HepG2 (cell line): ENCODE measurements at regions not wholly inside any gene's neighbourhood (a gene's known extent, or its start where the extent isn't known, plus 50 kb on each side); places are given as distances from the start of the nearest gene placed in this dataset.

Source experiments
- ATAC-seq: fragments of 200-7000 bp; cut with Tn5 transposase; 3 replicates; pipeline ENCODE4 v1.9.1; 2020; ENCODE audit warnings: mild to moderate bottlenecking, moderate library complexity
- BruUV-seq: library from RNA; stranded (reverse); fragments of 400-500 nt; replicated peaks from 2 replicates; lab custom pipeline; 2021; lab: Mats Ljungman, UMichigan
- CTCF ChIA-PET: fragments of 300-600 bp; formaldehyde crosslinking; extraction: SDS; loops from one replicate; lab custom pipeline; 2021; ENCODE audit warnings: low total read pairs, inconsistent platforms, low intra/inter-chr PET ratio; lab: Yijun Ruan, JAX
- POLR2A ChIA-PET: fragments of 350-600 bp; sonication (Branson Sonifier 250); formaldehyde crosslinking; loops from one replicate; lab custom pipeline; 2020; ENCODE audit warnings: antibody characterized with exemption, inconsistent platforms; lab: Yijun Ruan, JAX
- DNase-seq: peaks from one replicate; pipeline ENCODE4 v3.0.0-alpha.2; 2015; ENCODE audit warnings: low spot score
- FAIRE-seq: peaks from 3 replicates; lab custom pipeline; 2011; peaks lifted over from hg19 to GRCh38; lab: Jason Lieb, UNC
- H2AFZ ChIP-seq: one replicate; pipeline ENCODE4 v1.6.1; 2011; ENCODE audit warnings: low read length, inconsistent platforms
- H3K27ac ChIP-seq: fragments of 300-600 bp; 3 replicates; pipeline ENCODE4 v1.8.0; 2011; ENCODE audit warnings: mixed run types, mild to moderate bottlenecking, mixed read lengths, low read length, inconsistent platforms; ENCODE audit not compliant: insufficient read depth; ENCODE audit errors: extremely low read length
- H3K27me3 ChIP-seq, 2 experiments: fragments of 200-600 bp in 1 of 2; 2 replicates in 1 of 2; 3 replicates in 1 of 2; pipeline versions ENCODE4 v1.6.0 to v1.8.0; 2011; ENCODE audit warnings: low read length in 2 of 2, mild to moderate bottlenecking in 2 of 2, moderate library complexity in 2 of 2, inconsistent platforms in 1 of 2; ENCODE audit not compliant: insufficient read depth in 2 of 2, control insufficient read depth in 1 of 2
- H3K36me3 ChIP-seq, 2 experiments: fragments of 200-600 bp in 1 of 2; replicated peaks in 1 of 2; 2 replicates in 1 of 2; 3 replicates in 1 of 2; pipeline versions ENCODE4 v1.5.1 to v1.8.0; 2011; ENCODE audit warnings: low read length in 2 of 2, inconsistent platforms in 1 of 2; ENCODE audit not compliant: insufficient read depth in 2 of 2, control insufficient read depth in 1 of 2
- H3K4me1 ChIP-seq: 2 replicates; pipeline ENCODE4 v1.5.1; 2012; ENCODE audit warnings: low read length, inconsistent platforms; ENCODE audit not compliant: insufficient read depth
- H3K4me2 ChIP-seq: 2 replicates; pipeline ENCODE4 v1.6.0; 2011; ENCODE audit warnings: low read depth, low read length, inconsistent platforms
- H3K4me3 ChIP-seq, 3 experiments: fragments of 200-600 bp in 1 of 3; sonication (generic), shearing (Covaris generic) in 1 of 3; replicated peaks in 1 of 3; 2 replicates each; pipeline ENCODE4 v1.5.1; 2011 to 2016; ENCODE audit warnings: low read length in 3 of 3, inconsistent platforms in 2 of 3, low read depth in 2 of 3, mild to moderate bottlenecking in 2 of 3, control low read depth in 1 of 3, mixed read lengths in 1 of 3; ENCODE audit not compliant: insufficient read depth in 1 of 3
- H3K79me2 ChIP-seq: one replicate; pipeline ENCODE4 v1.6.1; 2011; ENCODE audit warnings: low read length, inconsistent platforms; ENCODE audit not compliant: insufficient read depth
- H3K9ac ChIP-seq: 2 replicates; pipeline ENCODE4 v1.6.0; 2011; ENCODE audit warnings: mild to moderate bottlenecking, low read depth, low read length, inconsistent platforms; ENCODE audit not compliant: insufficient read depth
- H3K9me3 ChIP-seq: 2 replicates; pipeline ENCODE4 v1.5.1; 2012; ENCODE audit warnings: mild to moderate bottlenecking, low read length
- H4K20me1 ChIP-seq: 2 replicates; pipeline ENCODE4 v1.6.0; 2011; ENCODE audit warnings: inconsistent platforms, mild to moderate bottlenecking, low read length, moderate library complexity; ENCODE audit not compliant: insufficient read depth
- ETV5 ChIP-seq: IDR thresholded peaks from 2 replicates; pipeline ENCODE4 v1.6.1; 2018; ENCODE audit warnings: missing biosample characterization, missing genetic modification reagents, inconsistent platforms, borderline replicate concordance
- GZF1 ChIP-seq: sonication (generic); formaldehyde crosslinking; IDR thresholded peaks from 2 replicates; pipeline ENCODE4 v1.5.1; 2020; ENCODE audit warnings: mild to moderate bottlenecking, missing genetic modification reagents
- ISL2 ChIP-seq: sonication (generic); formaldehyde crosslinking; IDR thresholded peaks from 2 replicates; pipeline ENCODE4 v1.5.0; 2020; ENCODE audit warnings: missing genetic modification reagents
- PAF1 ChIP-seq: IDR thresholded peaks from 2 replicates; pipeline ENCODE4 v1.6.1; 2016; ENCODE audit warnings: missing genetic modification reagents, missing compliant biosample characterization
- RFXAP ChIP-seq: sonication (generic); formaldehyde crosslinking; IDR thresholded peaks from 2 replicates; pipeline ENCODE4 v1.4.0; 2020; ENCODE audit warnings: missing genetic modification reagents, borderline replicate concordance
- SIN3A ChIP-seq: IDR thresholded peaks from 2 replicates; pipeline ENCODE4 v1.6.1; 2011; ENCODE audit warnings: low read depth, mild to moderate bottlenecking, control low read depth, low read length, borderline replicate concordance
- SRSF1 ChIP-seq: fragments of 200-400 bp; formaldehyde crosslinking; optimal IDR thresholded peaks from 2 replicates; pipeline ENCODE3; 2017; ENCODE audit warnings: mild to moderate bottlenecking, low read depth, low read length, moderate library complexity
- ZC3H4 ChIP-seq: sonication (generic); formaldehyde crosslinking; IDR thresholded peaks from 2 replicates; pipeline ENCODE4 v1.4.0; 2020; ENCODE audit warnings: missing genetic modification reagents, borderline replicate concordance
- ZNF17 ChIP-seq: sonication (generic); formaldehyde crosslinking; IDR thresholded peaks from 2 replicates; pipeline ENCODE4 v1.5.0; 2020; ENCODE audit warnings: mild to moderate bottlenecking, missing genetic modification reagents
- ZNF256 ChIP-seq: sonication (generic); formaldehyde crosslinking; conservative IDR thresholded peaks from 2 replicates; pipeline ENCODE4 v1.4.0; 2020; ENCODE audit warnings: missing genetic modification reagents
- ZNF33A ChIP-seq: sonication (generic); formaldehyde crosslinking; IDR thresholded peaks from 2 replicates; pipeline ENCODE4 v1.5.1; 2020; ENCODE audit warnings: missing genetic modification reagents, mild to moderate bottlenecking, moderate library complexity, borderline replicate concordance
- ZNF549 ChIP-seq: sonication (generic); formaldehyde crosslinking; IDR thresholded peaks from 2 replicates; pipeline ENCODE4 v1.5.0; 2020; ENCODE audit warnings: missing genetic modification reagents
- ZNF800 ChIP-seq: sonication (generic); formaldehyde crosslinking; IDR thresholded peaks from 2 replicates; pipeline ENCODE4 v1.4.0; 2020; ENCODE audit warnings: missing genetic modification reagents
- ZSCAN29 ChIP-seq: sonication (generic); formaldehyde crosslinking; conservative IDR thresholded peaks from 2 replicates; pipeline ENCODE4 v1.4.0; 2020; ENCODE audit warnings: mild to moderate bottlenecking, missing genetic modification reagents
- ZSCAN31 ChIP-seq: sonication (generic); formaldehyde crosslinking; IDR thresholded peaks from 2 replicates; pipeline ENCODE4 v1.5.0; 2020; ENCODE audit warnings: low read depth, mild to moderate bottlenecking, missing genetic modification reagents
- WGBS: methylation state at CpG from one replicate; pipeline ENCODE4 v1.1.6; 2017; ENCODE audit warnings: low lambda C conversion rate; 5-methylcytosine and 5-hydroxymethylcytosine counted together
- in situ Hi-C: cut with HindIII; loops from 2 replicates; pipeline ENCODE4 v1.10.0; 2017; ENCODE audit warnings: low pct_unique_long_range_greater_than_20kb; ENCODE audit not compliant: extremely low pct_ligation_motif_present
- intact Hi-C: fragments of 100-400 bp; cut with micrococcal nuclease; formaldehyde crosslinking; loops from one replicate; pipeline ENCODE4 v1.10.0; 2022; ENCODE audit not compliant: unreplicated experiment
- TF ChIP-seq, protein P1 (sequence below): sonication (generic); formaldehyde crosslinking; IDR thresholded peaks from 2 replicates; pipeline ENCODE4 v1.8.1; 2023; ENCODE audit warnings: mild to moderate bottlenecking, inconsistent platforms, moderate library complexity, missing genetic modification reagents, borderline replicate concordance
- TF ChIP-seq, protein P2 (sequence below): IDR thresholded peaks from 2 replicates; pipeline ENCODE4 v1.6.1; 2016; ENCODE audit warnings: missing biosample characterization, missing genetic modification reagents, low read depth
- TF ChIP-seq, protein P3 (sequence below): sonication (generic); formaldehyde crosslinking; IDR thresholded peaks from 2 replicates; pipeline ENCODE4 v1.8.0; 2022; ENCODE audit warnings: low read depth, missing genetic modification reagents
- TF ChIP-seq, protein P4 (sequence below): sonication (generic); formaldehyde crosslinking; IDR thresholded peaks from 2 replicates; pipeline ENCODE4 v1.5.0; 2020; ENCODE audit warnings: missing genetic modification reagents, mild to moderate bottlenecking, borderline replicate concordance

- BruUV-seq: no TSS peak
- ATAC-seq: no peak
- CTCF ChIA-PET: no interaction called here
- TF ChIP-seq SRSF1 (no peak), ZC3H4 (CRISPR knock-in tag) (no peak), ZSCAN31 (CRISPR knock-in tag) (no peak), ISL2 (CRISPR knock-in tag) (no peak), ZSCAN29 (CRISPR knock-in tag) (no peak), GZF1 (CRISPR knock-in tag) (no peak), ZNF256 (no peak), ZNF33A (CRISPR knock-in tag) (no peak), ETV5 (CRISPR knock-in tag) (no peak), RFXAP (no peak), ZNF800 (CRISPR knock-in tag) (no peak), PAF1 (CRISPR knock-in tag) (no peak), ZNF17 (CRISPR knock-in tag) (no peak), ZNF549 (CRISPR knock-in tag) (no peak), SIN3A (no peak)
- TF ChIP-seq, protein P1, sequence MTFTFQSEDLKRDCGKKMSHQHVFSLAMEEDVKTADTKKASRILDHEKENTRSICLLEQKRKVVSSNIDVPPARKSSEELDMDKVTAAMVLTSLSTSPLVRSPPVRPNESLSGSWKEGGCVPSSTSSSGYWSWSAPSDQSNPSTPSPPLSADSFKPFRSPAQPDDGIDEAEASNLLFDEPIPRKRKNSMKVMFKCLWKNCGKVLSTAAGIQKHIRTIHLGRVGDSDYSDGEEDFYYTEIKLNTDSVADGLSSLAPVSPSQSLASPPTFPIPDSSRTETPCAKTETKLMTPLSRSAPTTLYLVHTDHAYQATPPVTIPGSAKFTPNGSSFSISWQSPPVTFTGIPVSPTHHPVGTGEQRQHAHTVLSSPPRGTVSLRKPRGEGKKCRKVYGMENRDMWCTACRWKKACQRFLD (CRISPR knock-in tag): no peak
- TF ChIP-seq, protein P2, sequence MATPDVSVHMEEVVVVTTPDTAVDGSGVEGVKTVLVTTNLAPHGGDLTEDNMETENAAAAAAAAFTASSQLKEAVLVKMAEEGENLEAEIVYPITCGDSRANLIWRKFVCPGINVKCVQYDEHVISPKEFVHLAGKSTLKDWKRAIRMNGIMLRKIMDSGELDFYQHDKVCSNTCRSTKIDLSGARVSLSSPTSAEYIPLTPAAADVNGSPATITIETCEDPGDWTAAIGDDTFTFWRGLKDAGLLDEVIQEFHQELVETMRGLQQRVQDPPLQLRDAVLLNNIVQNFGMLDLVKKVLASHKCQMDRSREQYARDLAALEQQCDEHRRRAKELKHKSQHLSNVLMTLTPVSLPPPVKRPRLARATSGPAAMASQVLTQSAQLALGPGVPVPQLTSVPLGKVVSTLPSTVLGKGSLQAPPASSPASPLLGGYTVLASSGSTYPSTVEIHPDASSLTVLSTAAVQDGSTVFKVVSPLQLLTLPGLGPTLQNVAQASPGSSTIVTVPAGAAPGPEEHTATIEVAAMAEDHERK (CRISPR knock-in tag): no peak
- TF ChIP-seq, protein P3, sequence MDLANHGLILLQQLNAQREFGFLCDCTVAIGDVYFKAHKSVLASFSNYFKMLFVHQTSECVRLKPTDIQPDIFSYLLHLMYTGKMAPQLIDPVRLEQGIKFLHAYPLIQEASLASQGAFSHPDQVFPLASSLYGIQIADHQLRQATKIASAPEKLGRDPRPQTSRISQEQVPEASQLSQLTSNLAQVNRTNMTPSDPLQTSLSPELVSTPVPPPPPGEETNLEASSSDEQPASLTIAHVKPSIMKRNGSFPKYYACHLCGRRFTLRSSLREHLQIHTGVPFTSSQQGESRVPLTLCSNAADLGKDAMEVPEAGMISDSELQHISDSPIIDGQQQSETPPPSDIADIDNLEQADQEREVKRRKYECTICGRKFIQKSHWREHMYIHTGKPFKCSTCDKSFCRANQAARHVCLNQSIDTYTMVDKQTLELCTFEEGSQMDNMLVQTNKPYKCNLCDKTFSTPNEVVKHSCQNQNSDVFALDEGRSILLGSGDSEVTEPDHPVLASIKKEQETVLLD: no peak
- TF ChIP-seq, protein P4, sequence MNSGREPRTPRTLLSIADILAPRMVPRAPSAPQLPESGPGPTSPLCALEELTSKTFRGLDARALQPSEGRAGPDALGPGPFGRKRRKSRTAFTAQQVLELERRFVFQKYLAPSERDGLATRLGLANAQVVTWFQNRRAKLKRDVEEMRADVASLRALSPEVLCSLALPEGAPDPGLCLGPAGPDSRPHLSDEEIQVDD (CRISPR knock-in tag): no peak
These were observed 689.6 kb downstream of the DHX35 start for GRCh38 chr20:39651645-39652325.

More at GRCh38 chr20:39651645-39652325, 689.6 kb downstream of the DHX35 start:
- intact Hi-C loops: no loop called here
- peaks cover 90% of the 10 kb centered on the region for H3K9me3 ChIP-seq
- POLR2A ChIA-PET: no interaction called here
- DNase-seq: no peak
- H3K4me1 ChIP-seq: no peaks in the 10 kb centered on the region
- no peak overlapping the region for H3K27ac ChIP-seq
- H2AFZ ChIP-seq: no peak overlapping the region
- 34% methylated on average over 9 of the region's 9 CpGs for WGBS
- no peak for FAIRE-seq
- H3K4me2 ChIP-seq: no peak overlapping the region
- H3K36me3 ChIP-seq: no peaks in the 10 kb centered on the region
- no peaks in the 10 kb centered on the region for H4K20me1 ChIP-seq
- in situ Hi-C loops: no loop called here
- H3K79me2 ChIP-seq: no peaks in the 10 kb centered on the region
- H3K9ac ChIP-seq: no peak overlapping the region
- no peaks in the 10 kb centered on the region for H3K27me3 ChIP-seq
- no peak overlapping the region for H3K4me3 ChIP-seq
